ENCODE measurements at regions not wholly inside any gene's neighbourhood (a gene's known extent, or its start where the extent isn't known, plus 50 kb on each side); places are given as distances from the start of the nearest gene placed in this dataset.

GRCh38 chr4:32744211-32744610 is 2024.0 kb downstream of the PCDH7 start:
- Mint-ChIP-seq H3K4me1 (ENCODE audit: unreplicated experiment) (peaks cover 7% of the 10 kb centered on the region), H3K9me3 (ENCODE audit: unreplicated experiment) (peaks cover 4% of the 10 kb centered on the region), H3K4me3 (ENCODE audit: unreplicated experiment) (no peak overlapping the region), H3K36me3 (ENCODE audit: unreplicated experiment) (no peaks in the 10 kb centered on the region), H3K27ac (ENCODE audit: unreplicated experiment) (no peak overlapping the region), H3K27me3 (ENCODE audit: unreplicated experiment) (no peaks in the 10 kb centered on the region)
- TF ChIP-seq CTCF (IDR thresholded peaks at IDR 0.05): no peak
- no peak for DNase-seq (ENCODE audit: extremely low spot score, unreplicated experiment)

- no peaks in the 10 kb centered on the region for H3K27me3 Mint-ChIP-seq (ENCODE audit: unreplicated experiment)
- DNase-seq (ENCODE audit: extremely low spot score, unreplicated experiment): no peak
Observed at GRCh38 chr4:32745351-32745750, 2025.2 kb downstream of the PCDH7 start.

GRCh38 chr4:32748061-32748460 is 2027.9 kb downstream of the PCDH7 start:
- Mint-ChIP-seq H3K27me3 (ENCODE audit: unreplicated experiment) (no peaks in the 10 kb centered on the region), H3K4me3 (ENCODE audit: unreplicated experiment) (no peak overlapping the region), H3K4me1 (ENCODE audit: unreplicated experiment) (peaks cover 7% of the 10 kb centered on the region), H3K9me3 (ENCODE audit: unreplicated experiment) (peaks cover 4% of the 10 kb centered on the region), H3K36me3 (ENCODE audit: unreplicated experiment) (no peaks in the 10 kb centered on the region), H3K27ac (ENCODE audit: unreplicated experiment) (no peak overlapping the region)
- DNase-seq (ENCODE audit: extremely low spot score, unreplicated experiment): no peak
- no peak for TF ChIP-seq CTCF (IDR thresholded peaks at IDR 0.05)

More at GRCh38 chr4:32745351-32745750, 2025.2 kb downstream of the PCDH7 start:
- no peak for TF ChIP-seq CTCF (IDR thresholded peaks at IDR 0.05)
- Mint-ChIP-seq H3K36me3 (ENCODE audit: unreplicated experiment) (no peaks in the 10 kb centered on the region), H3K9me3 (ENCODE audit: unreplicated experiment) (peaks cover 4% of the 10 kb centered on the region), H3K4me1 (ENCODE audit: unreplicated experiment) (peaks cover 7% of the 10 kb centered on the region), H3K4me3 (ENCODE audit: unreplicated experiment) (no peak overlapping the region), H3K27ac (ENCODE audit: unreplicated experiment) (no peak overlapping the region)

GRCh38 chr4:32748498-32748897 is 2028.3 kb downstream of the PCDH7 start:
- H3K4me1 Mint-ChIP-seq (ENCODE audit: unreplicated experiment): peaks cover 7% of the 10 kb centered on the region
- no peaks in the 10 kb centered on the region for H3K27me3 Mint-ChIP-seq (ENCODE audit: unreplicated experiment)
- no peak overlapping the region for H3K4me3 Mint-ChIP-seq (ENCODE audit: unreplicated experiment)
- peaks cover 4% of the 10 kb centered on the region for H3K9me3 Mint-ChIP-seq (ENCODE audit: unreplicated experiment)
- no peak for TF ChIP-seq CTCF (IDR thresholded peaks at IDR 0.05)
- H3K27ac Mint-ChIP-seq (ENCODE audit: unreplicated experiment): no peak overlapping the region
- DNase-seq (ENCODE audit: extremely low spot score, unreplicated experiment): no peak
- no peaks in the 10 kb centered on the region for H3K36me3 Mint-ChIP-seq (ENCODE audit: unreplicated experiment)

GRCh38 chr4:32752962-32753361 is 2032.8 kb downstream of the PCDH7 start:
- Mint-ChIP-seq H3K9me3 (ENCODE audit: unreplicated experiment) (peaks cover 35% of the 10 kb centered on the region), H3K27me3 (ENCODE audit: unreplicated experiment) (no peaks in the 10 kb centered on the region), H3K4me1 (ENCODE audit: unreplicated experiment) (no peaks in the 10 kb centered on the region), H3K36me3 (ENCODE audit: unreplicated experiment) (peaks cover 2% of the 10 kb centered on the region), H3K4me3 (ENCODE audit: unreplicated experiment) (no peak overlapping the region), H3K27ac (ENCODE audit: unreplicated experiment) (no peak overlapping the region)
- no peak for DNase-seq (ENCODE audit: extremely low spot score, unreplicated experiment)
- TF ChIP-seq CTCF (IDR thresholded peaks at IDR 0.05): no peak
